Retinal pigment epithelial cell (primary cell): ENCODE measurements at regions not wholly inside any gene's neighbourhood (a gene's known extent, or its start where the extent isn't known, plus 50 kb on each side); places are given as distances from the start of the nearest gene placed in this dataset.

Source experiments
- DNase-seq: peaks from one replicate; pipeline ENCODE4 v3.0.0-alpha.2; 2010; ENCODE audit warnings: low read depth
- H3K4me3 ChIP-seq: 2 replicates; pipeline ENCODE4 v1.5.1; 2011; ENCODE audit warnings: mild to moderate bottlenecking, low read length, control low read depth, moderate library complexity
- TF ChIP-seq, protein P1 (sequence below): conservative IDR thresholded peaks from 2 replicates; pipeline ENCODE4 v1.5.1; 2011; ENCODE audit warnings: low read depth, low read length, control low read depth, inconsistent platforms

DNA sequence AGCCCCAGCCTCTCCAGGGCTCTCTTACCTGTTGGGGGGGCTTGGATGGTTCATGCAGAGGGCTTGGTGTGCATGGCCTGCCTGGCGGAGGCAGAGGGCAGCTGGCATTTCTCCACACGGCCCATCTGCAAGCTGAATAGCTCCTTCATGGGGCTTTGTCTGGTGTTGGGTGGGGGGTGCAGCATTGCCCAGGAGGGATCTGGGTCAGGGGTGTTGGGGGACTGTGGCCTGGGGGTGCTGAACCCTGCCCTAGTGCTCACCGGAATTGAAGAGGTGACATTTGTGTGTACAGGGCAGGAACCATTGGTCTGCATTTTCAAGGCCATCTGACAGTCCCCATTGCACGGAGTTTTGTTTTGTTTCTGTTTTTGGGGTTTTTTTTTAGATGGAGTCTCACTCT lies 58.8 kb upstream of the HAAO start:
- no peak for DNase-seq
- TF ChIP-seq, protein P1, sequence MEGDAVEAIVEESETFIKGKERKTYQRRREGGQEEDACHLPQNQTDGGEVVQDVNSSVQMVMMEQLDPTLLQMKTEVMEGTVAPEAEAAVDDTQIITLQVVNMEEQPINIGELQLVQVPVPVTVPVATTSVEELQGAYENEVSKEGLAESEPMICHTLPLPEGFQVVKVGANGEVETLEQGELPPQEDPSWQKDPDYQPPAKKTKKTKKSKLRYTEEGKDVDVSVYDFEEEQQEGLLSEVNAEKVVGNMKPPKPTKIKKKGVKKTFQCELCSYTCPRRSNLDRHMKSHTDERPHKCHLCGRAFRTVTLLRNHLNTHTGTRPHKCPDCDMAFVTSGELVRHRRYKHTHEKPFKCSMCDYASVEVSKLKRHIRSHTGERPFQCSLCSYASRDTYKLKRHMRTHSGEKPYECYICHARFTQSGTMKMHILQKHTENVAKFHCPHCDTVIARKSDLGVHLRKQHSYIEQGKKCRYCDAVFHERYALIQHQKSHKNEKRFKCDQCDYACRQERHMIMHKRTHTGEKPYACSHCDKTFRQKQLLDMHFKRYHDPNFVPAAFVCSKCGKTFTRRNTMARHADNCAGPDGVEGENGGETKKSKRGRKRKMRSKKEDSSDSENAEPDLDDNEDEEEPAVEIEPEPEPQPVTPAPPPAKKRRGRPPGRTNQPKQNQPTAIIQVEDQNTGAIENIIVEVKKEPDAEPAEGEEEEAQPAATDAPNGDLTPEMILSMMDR, result no peak
- H3K4me3 ChIP-seq, result no peak overlapping the region

DNA sequence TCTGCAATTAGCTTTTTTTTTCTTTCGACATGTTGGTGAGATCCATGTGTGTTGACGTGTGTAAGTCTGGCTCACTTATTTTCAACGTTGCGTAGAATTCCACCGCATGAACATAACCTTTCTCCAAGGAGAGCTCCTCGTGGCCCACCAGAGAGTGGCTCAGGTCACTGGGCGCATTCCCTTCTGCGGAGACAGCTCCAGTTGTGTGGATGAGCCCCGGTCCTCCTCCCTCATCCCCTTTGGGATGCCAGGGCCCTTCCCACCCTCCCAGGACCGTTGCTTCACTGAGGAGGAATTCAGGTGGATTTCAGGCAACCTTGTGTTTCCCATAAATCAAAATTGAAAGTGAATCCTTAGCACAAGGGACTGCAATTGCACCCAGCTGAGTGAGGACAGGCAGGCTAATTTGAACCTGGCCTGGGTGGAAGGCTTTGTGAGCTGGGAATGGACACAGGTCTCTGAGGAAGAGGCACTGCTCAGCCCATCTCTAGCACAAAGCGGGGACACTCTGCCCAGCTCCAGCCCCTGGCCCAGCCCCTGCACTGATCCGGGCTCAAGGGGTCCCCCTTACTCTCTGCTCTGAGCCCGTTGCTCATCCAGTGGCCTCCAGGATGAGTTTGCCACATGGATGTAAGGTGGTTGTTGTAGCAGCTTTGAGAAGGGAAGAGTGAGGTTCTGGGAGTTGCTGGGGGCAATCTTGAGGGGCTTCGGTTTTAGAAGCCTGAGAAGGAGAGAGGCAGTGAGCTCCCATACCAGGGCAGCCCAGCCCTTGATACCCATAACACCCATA lies 57.8 kb upstream of the HAAO start:
- DNase-seq, result no peak
- TF ChIP-seq, protein P1, result no peak
- H3K4me3 ChIP-seq, result no peak overlapping the region

DNA sequence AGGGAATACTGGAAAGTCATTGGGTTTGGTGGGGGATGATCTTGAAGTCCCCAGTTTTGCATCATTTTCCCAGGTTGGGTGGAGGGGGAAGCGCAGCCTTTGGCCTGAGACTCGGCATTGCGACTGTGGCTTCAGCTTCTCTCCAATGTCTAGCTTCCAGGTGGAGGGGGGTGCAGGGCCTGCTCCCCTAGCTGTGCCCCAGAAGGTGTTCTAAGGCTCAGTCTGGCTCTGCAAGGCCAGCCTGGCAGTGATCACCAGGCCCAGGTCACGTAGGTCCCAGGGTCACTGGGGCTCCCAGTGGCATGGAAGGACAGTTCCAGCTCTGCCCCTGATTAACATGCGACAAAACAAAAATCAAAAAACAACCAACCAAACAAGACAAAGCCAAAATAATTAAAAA lies 56.9 kb upstream of the HAAO start:
- TF ChIP-seq, protein P1, result no peak
- no peak overlapping the region for H3K4me3 ChIP-seq
- no peak for DNase-seq

DNA sequence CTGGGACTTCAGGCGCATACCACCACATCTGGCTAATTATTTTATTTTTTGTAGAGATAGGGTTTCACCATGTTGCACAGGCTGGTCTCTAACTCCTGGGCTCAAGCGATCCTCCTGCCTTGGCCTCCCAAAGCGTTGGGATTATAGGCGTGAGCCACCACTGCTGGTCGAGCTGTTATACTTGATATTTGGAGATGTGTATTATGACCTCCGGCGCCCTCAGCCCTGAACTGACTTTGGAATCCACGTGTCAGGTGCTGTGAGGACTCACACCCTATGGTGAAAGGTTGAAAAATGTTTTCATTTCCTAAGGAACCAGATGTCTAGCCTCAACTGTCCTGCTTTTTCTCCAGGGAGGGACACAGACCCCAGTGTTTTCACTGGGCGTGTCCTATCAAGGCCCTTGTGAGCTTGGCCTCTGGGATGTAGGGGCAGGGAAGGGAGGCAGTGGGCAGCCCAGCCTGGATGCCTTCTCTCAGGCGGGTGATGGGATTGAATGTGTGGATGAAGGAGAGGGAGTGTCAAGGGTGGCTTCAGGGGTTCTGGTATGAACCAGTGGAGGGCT lies 56.4 kb upstream of the HAAO start:
- no peak overlapping the region for H3K4me3 ChIP-seq
- DNase-seq, result no peak
- TF ChIP-seq, protein P1, result no peak

DNA sequence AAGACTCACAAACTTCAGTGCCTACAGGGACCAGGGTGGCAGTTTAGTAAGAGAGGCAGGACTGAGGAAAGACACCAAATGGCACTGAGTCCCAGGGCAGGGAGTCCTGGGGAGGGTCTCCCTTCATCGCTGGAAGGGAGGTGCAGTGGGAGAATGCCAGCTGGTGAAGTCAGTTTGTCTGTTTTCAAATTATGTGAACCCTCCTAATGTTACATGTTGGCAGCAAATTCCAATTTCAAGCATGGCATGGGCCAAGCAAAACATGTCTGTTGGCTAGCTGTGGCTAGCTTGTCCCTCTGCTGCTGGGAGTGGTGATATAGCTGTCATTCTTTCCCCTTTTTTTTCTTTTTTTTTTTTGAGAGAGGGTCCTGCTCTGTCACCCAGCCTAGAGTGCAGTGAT lies 55.9 kb upstream of the HAAO start:
- H3K4me3 ChIP-seq, result no peak overlapping the region
- DNase-seq, result no peak
- TF ChIP-seq, protein P1, result no peak

DNA sequence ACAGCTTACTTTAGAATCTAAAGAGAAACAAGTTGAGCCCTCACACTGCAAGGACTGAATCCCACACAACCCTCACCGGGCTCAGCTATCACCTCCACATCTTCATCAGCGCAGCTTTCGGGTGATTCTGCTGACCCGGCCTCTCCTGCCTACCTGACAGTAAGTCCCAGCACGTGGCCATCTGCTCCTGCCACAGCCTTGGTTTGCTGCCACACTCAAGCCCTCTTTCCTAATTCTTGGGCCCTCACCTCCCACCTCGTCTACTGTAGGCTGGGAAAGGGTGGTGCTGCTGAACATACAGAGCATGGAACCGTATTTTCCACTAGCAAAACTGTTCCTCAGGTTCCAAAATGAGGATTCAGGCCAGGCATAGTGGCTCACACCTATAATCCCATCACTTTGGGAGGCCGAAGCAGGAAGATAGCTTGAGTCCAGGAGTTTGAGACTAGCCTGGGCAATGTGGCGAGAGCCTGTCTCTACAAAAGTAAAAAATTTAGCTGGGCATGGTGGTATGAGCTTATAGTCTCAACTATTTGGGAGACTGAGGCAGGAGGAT lies 55.3 kb upstream of the HAAO start:
- no peak for DNase-seq
- no peak overlapping the region for H3K4me3 ChIP-seq
- TF ChIP-seq, protein P1, result no peak

DNA sequence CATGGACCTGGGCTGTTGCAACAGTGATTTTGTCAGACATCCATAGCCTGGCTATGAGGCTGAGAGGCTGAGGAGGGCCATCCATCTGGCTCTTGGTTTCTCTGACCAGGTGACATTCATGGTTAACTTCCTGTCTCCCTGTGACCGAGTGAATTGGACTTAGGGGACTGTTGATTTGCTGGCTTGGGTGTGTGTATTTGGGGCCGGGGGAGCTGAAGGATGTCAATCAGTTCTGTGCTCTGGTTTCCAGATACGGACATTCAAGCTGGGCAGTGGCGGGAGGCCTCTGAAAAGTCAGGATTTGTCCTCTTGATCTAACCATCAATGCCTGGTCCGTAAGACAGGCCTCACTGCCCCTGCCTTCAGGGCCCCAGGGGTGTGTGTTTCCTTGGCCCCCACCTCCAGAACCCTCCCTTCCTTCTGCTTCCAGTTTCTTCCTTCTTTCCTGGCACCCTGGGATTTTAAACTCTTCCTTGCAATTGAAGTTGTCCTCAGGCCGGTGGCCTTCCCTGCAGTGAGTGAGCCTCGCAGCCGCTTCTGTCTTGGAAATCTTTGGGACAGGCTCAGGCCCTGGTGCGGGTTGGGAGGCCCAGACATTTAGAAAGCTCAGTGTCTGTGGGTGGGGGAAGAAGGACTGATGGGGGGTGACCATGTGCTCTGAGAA lies 54.7 kb upstream of the HAAO start:
- TF ChIP-seq, protein P1, result no peak
- H3K4me3 ChIP-seq, result no peak overlapping the region
- DNase-seq, result no peak
